ENCODE measurements at regions not wholly inside any gene's neighbourhood (a gene's known extent, or its start where the extent isn't known, plus 50 kb on each side); places are given as distances from the start of the nearest gene placed in this dataset.

GRCh38 chr14:53227154-53227718, 74.1 kb upstream of the DDHD1 start:
- peaks cover 2% of the 10 kb centered on the region for H3K27me3 Mint-ChIP-seq (ENCODE audit: insufficient read depth, low read depth, poor library complexity)
- Histone ChIP-seq H3K27me3 (ENCODE audit: insufficient read depth) (no peaks in the 10 kb centered on the region), H3K4me3 (no peak overlapping the region), H3K79me2 (replicated peaks; ENCODE audit: insufficient read depth) (no peaks in the 10 kb centered on the region), H3K36me3 (ENCODE audit: insufficient read depth) (no peaks in the 10 kb centered on the region), H3F3A (replicated peaks; ENCODE audit: low read depth) (no peaks in the 10 kb centered on the region), H4K20me1 (replicated peaks; ENCODE audit: insufficient read depth) (no peaks in the 10 kb centered on the region), H2AFZ (no peak overlapping the region), H3K9me2 (ENCODE audit: insufficient read depth) (no peaks in the 10 kb centered on the region), H3K4me1 (ENCODE audit: insufficient read depth) (no peaks in the 10 kb centered on the region), H3K27ac (ENCODE audit: low read depth) (no peak overlapping the region), H3K4me2 (no peak overlapping the region)
- H3K4me1 Mint-ChIP-seq, result no peaks in the 10 kb centered on the region
- TF ChIP-seq, protein P1, sequence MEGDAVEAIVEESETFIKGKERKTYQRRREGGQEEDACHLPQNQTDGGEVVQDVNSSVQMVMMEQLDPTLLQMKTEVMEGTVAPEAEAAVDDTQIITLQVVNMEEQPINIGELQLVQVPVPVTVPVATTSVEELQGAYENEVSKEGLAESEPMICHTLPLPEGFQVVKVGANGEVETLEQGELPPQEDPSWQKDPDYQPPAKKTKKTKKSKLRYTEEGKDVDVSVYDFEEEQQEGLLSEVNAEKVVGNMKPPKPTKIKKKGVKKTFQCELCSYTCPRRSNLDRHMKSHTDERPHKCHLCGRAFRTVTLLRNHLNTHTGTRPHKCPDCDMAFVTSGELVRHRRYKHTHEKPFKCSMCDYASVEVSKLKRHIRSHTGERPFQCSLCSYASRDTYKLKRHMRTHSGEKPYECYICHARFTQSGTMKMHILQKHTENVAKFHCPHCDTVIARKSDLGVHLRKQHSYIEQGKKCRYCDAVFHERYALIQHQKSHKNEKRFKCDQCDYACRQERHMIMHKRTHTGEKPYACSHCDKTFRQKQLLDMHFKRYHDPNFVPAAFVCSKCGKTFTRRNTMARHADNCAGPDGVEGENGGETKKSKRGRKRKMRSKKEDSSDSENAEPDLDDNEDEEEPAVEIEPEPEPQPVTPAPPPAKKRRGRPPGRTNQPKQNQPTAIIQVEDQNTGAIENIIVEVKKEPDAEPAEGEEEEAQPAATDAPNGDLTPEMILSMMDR (conservative IDR thresholded peaks at IDR 0.05; ENCODE audit: low read depth in 2 of 2), result peak in 1 of 2 experiments; percentile 47; a peak in 2 of 4 replicates
- no peak for TF ChIP-seq JUNB (IDR thresholded peaks at IDR 0.05; ENCODE audit: unreplicated experiment)
- no peak overlapping the region for H3K27ac Mint-ChIP-seq
- H3K4me3 Mint-ChIP-seq, result no peak overlapping the region
- H3K36me3 Mint-ChIP-seq (ENCODE audit: low read depth), result no peaks in the 10 kb centered on the region; the same call in 2 of the 3 replicates
- peaks cover 4% of the 10 kb centered on the region for H3K9me3 Mint-ChIP-seq
- ATAC-seq, result no peak
- no peak for DNase-seq (ENCODE audit: low spot score)

- H3K4me3 Mint-ChIP-seq, result no peak overlapping the region
- Histone ChIP-seq H3K4me3 (no peak overlapping the region), H3K79me2 (replicated peaks; ENCODE audit: insufficient read depth) (no peaks in the 10 kb centered on the region), H3K9me2 (ENCODE audit: insufficient read depth) (no peaks in the 10 kb centered on the region), H3K27me3 (ENCODE audit: insufficient read depth) (no peaks in the 10 kb centered on the region), H4K20me1 (replicated peaks; ENCODE audit: insufficient read depth) (no peaks in the 10 kb centered on the region), H3K4me1 (ENCODE audit: insufficient read depth) (no peaks in the 10 kb centered on the region), H2AFZ (no peak overlapping the region), H3K4me2 (no peak overlapping the region), H3K27ac (ENCODE audit: low read depth) (no peak overlapping the region), H3F3A (replicated peaks; ENCODE audit: low read depth) (no peaks in the 10 kb centered on the region), H3K36me3 (ENCODE audit: insufficient read depth) (no peaks in the 10 kb centered on the region)
- peaks cover 2% of the 10 kb centered on the region for H3K27me3 Mint-ChIP-seq (ENCODE audit: insufficient read depth, low read depth, poor library complexity)
- H3K27ac Mint-ChIP-seq, result no peak overlapping the region
- no peaks in the 10 kb centered on the region for H3K4me1 Mint-ChIP-seq
- peaks cover 4% of the 10 kb centered on the region for H3K9me3 Mint-ChIP-seq
- H3K36me3 Mint-ChIP-seq (ENCODE audit: low read depth), result no peaks in the 10 kb centered on the region; the same call in 2 of the 3 replicates
- no peak for ATAC-seq
- DNase-seq (ENCODE audit: low spot score), result no peak
- TF ChIP-seq, protein P2, sequence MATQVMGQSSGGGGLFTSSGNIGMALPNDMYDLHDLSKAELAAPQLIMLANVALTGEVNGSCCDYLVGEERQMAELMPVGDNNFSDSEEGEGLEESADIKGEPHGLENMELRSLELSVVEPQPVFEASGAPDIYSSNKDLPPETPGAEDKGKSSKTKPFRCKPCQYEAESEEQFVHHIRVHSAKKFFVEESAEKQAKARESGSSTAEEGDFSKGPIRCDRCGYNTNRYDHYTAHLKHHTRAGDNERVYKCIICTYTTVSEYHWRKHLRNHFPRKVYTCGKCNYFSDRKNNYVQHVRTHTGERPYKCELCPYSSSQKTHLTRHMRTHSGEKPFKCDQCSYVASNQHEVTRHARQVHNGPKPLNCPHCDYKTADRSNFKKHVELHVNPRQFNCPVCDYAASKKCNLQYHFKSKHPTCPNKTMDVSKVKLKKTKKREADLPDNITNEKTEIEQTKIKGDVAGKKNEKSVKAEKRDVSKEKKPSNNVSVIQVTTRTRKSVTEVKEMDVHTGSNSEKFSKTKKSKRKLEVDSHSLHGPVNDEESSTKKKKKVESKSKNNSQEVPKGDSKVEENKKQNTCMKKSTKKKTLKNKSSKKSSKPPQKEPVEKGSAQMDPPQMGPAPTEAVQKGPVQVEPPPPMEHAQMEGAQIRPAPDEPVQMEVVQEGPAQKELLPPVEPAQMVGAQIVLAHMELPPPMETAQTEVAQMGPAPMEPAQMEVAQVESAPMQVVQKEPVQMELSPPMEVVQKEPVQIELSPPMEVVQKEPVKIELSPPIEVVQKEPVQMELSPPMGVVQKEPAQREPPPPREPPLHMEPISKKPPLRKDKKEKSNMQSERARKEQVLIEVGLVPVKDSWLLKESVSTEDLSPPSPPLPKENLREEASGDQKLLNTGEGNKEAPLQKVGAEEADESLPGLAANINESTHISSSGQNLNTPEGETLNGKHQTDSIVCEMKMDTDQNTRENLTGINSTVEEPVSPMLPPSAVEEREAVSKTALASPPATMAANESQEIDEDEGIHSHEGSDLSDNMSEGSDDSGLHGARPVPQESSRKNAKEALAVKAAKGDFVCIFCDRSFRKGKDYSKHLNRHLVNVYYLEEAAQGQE (IDR thresholded peaks at IDR 0.05; ENCODE audit: unreplicated experiment), result no peak
- TF ChIP-seq, protein P1 (conservative IDR thresholded peaks at IDR 0.05; ENCODE audit: low read depth in 2 of 2), result no peak
- no peak for TF ChIP-seq NANOG (IDR thresholded peaks at IDR 0.05; ENCODE audit: borderline replicate concordance)
- no peak for TF ChIP-seq EZH2 (IDR thresholded peaks at IDR 0.05; ENCODE audit: low read depth, unreplicated experiment)
- no peak for TF ChIP-seq ZNF331 (CRISPR knock-in tag; IDR thresholded peaks at IDR 0.05; ENCODE audit: low read depth)
- TF ChIP-seq ZNF462 (CRISPR knock-in tag; IDR thresholded peaks at IDR 0.05), result no peak
These were observed 73.4 kb upstream of the DDHD1 start for GRCh38 chr14:53226553-53226952.

Measured in GM23338 (cell line).